SK-N-SH (cell line): ENCODE measurements at regions not wholly inside any gene's neighbourhood (a gene's known extent, or its start where the extent isn't known, plus 50 kb on each side); places are given as distances from the start of the nearest gene placed in this dataset.

Experiments
- EP300 ChIP-seq, 2 experiments: IDR thresholded peaks; 2 replicates each; pipeline versions ENCODE4 v1.4.0 to v1.6.1; 2012; ENCODE audit warnings: borderline replicate concordance in 1 of 2, low read depth in 1 of 2, low read length in 1 of 2
- GABPA ChIP-seq: IDR thresholded peaks from 2 replicates; pipeline ENCODE4 v1.4.0; 2012; ENCODE audit warnings: low read depth, mild to moderate bottlenecking
- JUND ChIP-seq: IDR thresholded peaks from 2 replicates; pipeline ENCODE4 v1.4.0; 2012
- MXI1 ChIP-seq: IDR thresholded peaks from 2 replicates; pipeline ENCODE4 v1.6.1; 2012; ENCODE audit warnings: mild to moderate bottlenecking, low read depth, low read length, improper control_type of control experiment
- RAD21 ChIP-seq: IDR thresholded peaks from 2 replicates; pipeline ENCODE4 v1.6.1; 2012; ENCODE audit warnings: mild to moderate bottlenecking, low read length
- RCOR1 ChIP-seq: fragments of 150-350 bp; IDR thresholded peaks from 2 replicates; pipeline ENCODE4 v1.6.1; 2017; ENCODE audit warnings: antibody characterized with exemption, low read length
- RFX5 ChIP-seq: IDR thresholded peaks from 2 replicates; pipeline ENCODE4 v1.6.1; 2012; ENCODE audit warnings: mild to moderate bottlenecking, improper control_type of control experiment, low read length
- RXRA ChIP-seq: IDR thresholded peaks from 2 replicates; pipeline ENCODE4 v1.4.0; 2012; ENCODE audit warnings: low read depth, mild to moderate bottlenecking, borderline replicate concordance
- TAF1 ChIP-seq: IDR thresholded peaks from 2 replicates; pipeline ENCODE4 v1.6.1; 2012; ENCODE audit warnings: low read depth, mild to moderate bottlenecking, low read length, moderate library complexity, borderline replicate concordance
- TF ChIP-seq, protein P1 (sequence below): fragments of 200-600 bp; sonication (generic); IDR thresholded peaks from 2 replicates; pipeline ENCODE4 v1.6.1; 2017; ENCODE audit warnings: antibody characterized with exemption, mild to moderate bottlenecking, moderate library complexity
- TF ChIP-seq, protein P2 (sequence below): fragments of 150-350 bp; IDR thresholded peaks from 2 replicates; pipeline ENCODE4 v1.6.1; 2017; ENCODE audit warnings: antibody characterized with exemption, low read length, low read depth, borderline replicate concordance
- TF ChIP-seq, protein P3 (sequence below): IDR thresholded peaks from 2 replicates; pipeline ENCODE4 v1.4.0; 2012; ENCODE audit warnings: low read depth

DNA sequence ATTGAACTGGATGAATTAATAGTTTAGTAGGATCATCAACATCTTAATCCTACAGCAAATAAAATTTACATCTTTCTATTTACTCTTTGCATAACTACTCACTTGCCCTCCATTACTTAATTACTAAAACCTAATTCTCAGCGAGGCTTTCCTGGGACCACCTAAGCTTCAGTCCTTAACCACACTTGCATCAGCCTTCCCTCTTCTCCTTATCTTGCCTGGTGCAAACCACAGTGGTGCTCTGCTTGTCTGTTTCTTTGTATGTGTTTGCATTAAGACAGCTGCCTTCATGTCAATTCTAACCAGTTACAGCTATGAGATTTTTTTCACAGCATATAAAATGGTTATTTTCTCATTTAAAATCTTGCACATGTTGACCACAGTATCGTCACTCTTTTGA lies 72.6 kb upstream of the ZNF92 start:
- TF ChIP-seq, protein P1, sequence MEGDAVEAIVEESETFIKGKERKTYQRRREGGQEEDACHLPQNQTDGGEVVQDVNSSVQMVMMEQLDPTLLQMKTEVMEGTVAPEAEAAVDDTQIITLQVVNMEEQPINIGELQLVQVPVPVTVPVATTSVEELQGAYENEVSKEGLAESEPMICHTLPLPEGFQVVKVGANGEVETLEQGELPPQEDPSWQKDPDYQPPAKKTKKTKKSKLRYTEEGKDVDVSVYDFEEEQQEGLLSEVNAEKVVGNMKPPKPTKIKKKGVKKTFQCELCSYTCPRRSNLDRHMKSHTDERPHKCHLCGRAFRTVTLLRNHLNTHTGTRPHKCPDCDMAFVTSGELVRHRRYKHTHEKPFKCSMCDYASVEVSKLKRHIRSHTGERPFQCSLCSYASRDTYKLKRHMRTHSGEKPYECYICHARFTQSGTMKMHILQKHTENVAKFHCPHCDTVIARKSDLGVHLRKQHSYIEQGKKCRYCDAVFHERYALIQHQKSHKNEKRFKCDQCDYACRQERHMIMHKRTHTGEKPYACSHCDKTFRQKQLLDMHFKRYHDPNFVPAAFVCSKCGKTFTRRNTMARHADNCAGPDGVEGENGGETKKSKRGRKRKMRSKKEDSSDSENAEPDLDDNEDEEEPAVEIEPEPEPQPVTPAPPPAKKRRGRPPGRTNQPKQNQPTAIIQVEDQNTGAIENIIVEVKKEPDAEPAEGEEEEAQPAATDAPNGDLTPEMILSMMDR: no peak
- TF ChIP-seq EP300 (IDR thresholded peaks at IDR 0.05; ENCODE audit: borderline replicate concordance in 1 of 2, low read depth in 1 of 2, low read length in 1 of 2) (no peak), TAF1 (no peak), RCOR1 (no peak), RXRA (no peak), JUND (no peak), MXI1 (no peak), RAD21 (no peak), GABPA (no peak), RFX5 (no peak)
- TF ChIP-seq, protein P2, sequence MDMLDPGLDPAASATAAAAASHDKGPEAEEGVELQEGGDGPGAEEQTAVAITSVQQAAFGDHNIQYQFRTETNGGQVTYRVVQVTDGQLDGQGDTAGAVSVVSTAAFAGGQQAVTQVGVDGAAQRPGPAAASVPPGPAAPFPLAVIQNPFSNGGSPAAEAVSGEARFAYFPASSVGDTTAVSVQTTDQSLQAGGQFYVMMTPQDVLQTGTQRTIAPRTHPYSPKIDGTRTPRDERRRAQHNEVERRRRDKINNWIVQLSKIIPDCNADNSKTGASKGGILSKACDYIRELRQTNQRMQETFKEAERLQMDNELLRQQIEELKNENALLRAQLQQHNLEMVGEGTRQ: no peak
- TF ChIP-seq, protein P3, sequence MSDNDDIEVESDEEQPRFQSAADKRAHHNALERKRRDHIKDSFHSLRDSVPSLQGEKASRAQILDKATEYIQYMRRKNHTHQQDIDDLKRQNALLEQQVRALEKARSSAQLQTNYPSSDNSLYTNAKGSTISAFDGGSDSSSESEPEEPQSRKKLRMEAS: no peak
